ENCODE measurements at regions not wholly inside any gene's neighbourhood (a gene's known extent, or its start where the extent isn't known, plus 50 kb on each side); places are given as distances from the start of the nearest gene placed in this dataset.

- H3K9me3 ChIP-seq (ENCODE audit: control insufficient read depth, insufficient read depth, low read depth, low read length), result no peaks in the 10 kb centered on the region
- H3K36me3 ChIP-seq (ENCODE audit: control insufficient read depth in 2 of 2, insufficient read depth in 1 of 2, low read length in 2 of 2), result no peaks in the 10 kb centered on the region
- H3K27ac ChIP-seq (ENCODE audit: extremely low read depth, low read depth, low read length), result no peak overlapping the region
- no peak overlapping the region for H3K4me3 ChIP-seq (ENCODE audit: low read depth, low read length)
- H3K4me1 ChIP-seq (ENCODE audit: control insufficient read depth, insufficient read depth, low read length), result no peaks in the 10 kb centered on the region
- CTCF ChIA-PET, result interaction anchor here (0.6 kb wide), 1 partner anchor 126 kb away, joined by 3 read pairs; no protein-coding TSS in a partner anchor
- POLR2A ChIA-PET, result no interaction called here
- TF ChIP-seq ZNF132 (tag by site-specific recombination; IDR thresholded peaks at IDR 0.05; ENCODE audit: borderline replicate concordance) (no peak), ZBTB48 (tag by site-specific recombination; IDR thresholded peaks at IDR 0.05) (no peak), ZNF302 (tag by site-specific recombination; IDR thresholded peaks at IDR 0.05; ENCODE audit: low read depth) (no peak), ZIC2 (tag by site-specific recombination; IDR thresholded peaks at IDR 0.05) (no peak), KLF9 (tag by site-specific recombination; IDR thresholded peaks at IDR 0.05; ENCODE audit: low read depth) (no peak), ZNF19 (tag by site-specific recombination; IDR thresholded peaks at IDR 0.05; ENCODE audit: low read depth) (no peak), ZNF223 (tag by site-specific recombination; IDR thresholded peaks at IDR 0.05) (no peak), ZBTB21 (tag by site-specific recombination; IDR thresholded peaks at IDR 0.05) (no peak), ZNF10 (tag by site-specific recombination; IDR thresholded peaks at IDR 0.05) (no peak), ZNF138 (tag by site-specific recombination; IDR thresholded peaks at IDR 0.05; ENCODE audit: borderline replicate concordance) (no peak), ZNF560 (tag by site-specific recombination; IDR thresholded peaks at IDR 0.05; ENCODE audit: borderline replicate concordance) (no peak), ZNF404 (tag by site-specific recombination; IDR thresholded peaks at IDR 0.05) (no peak), ZNF211 (tag by site-specific recombination; IDR thresholded peaks at IDR 0.05; ENCODE audit: low read depth) (no peak), ZNF114 (tag by site-specific recombination; IDR thresholded peaks at IDR 0.05) (no peak), ZNF692 (tag by site-specific recombination; IDR thresholded peaks at IDR 0.05) (no peak), ZNF423 (tag by site-specific recombination; IDR thresholded peaks at IDR 0.05) (no peak), ZNF501 (tag by site-specific recombination; IDR thresholded peaks at IDR 0.05) (no peak)
These were observed 433.3 kb downstream of the GPAM start for GRCh38 chr10:111750165-111750849.

- ChIA-PET CTCF (interaction anchor here (0.5 to 4.2 kb wide), 11 partner anchors 9 to 1881 kb away, joined by 3 to 38 read pairs (median 3); no protein-coding TSS in a partner anchor), POLR2A (no interaction called here)
- Histone ChIP-seq H3K4me3 (ENCODE audit: low read depth, low read length) (no peak overlapping the region), H3K27ac (ENCODE audit: extremely low read depth, low read depth, low read length) (no peak overlapping the region), H3K9me3 (ENCODE audit: control insufficient read depth, insufficient read depth, low read depth, low read length) (no peaks in the 10 kb centered on the region), H3K4me1 (ENCODE audit: control insufficient read depth, insufficient read depth, low read length) (no peaks in the 10 kb centered on the region), H3K36me3 (ENCODE audit: control insufficient read depth in 2 of 2, insufficient read depth in 1 of 2, low read length in 2 of 2) (no peaks in the 10 kb centered on the region)
- TF ChIP-seq YY2 (tag by site-specific recombination; IDR thresholded peaks at IDR 0.05) (0 out of 2 replicates have a peak, but pooled peaks have one; percentile 35), ZNF518A (tag by site-specific recombination; conservative IDR thresholded peaks at IDR 0.05; ENCODE audit: low read depth) (peak; percentile 49; the same call in 1 of the 2 replicates), KLF7 (tag by site-specific recombination; IDR thresholded peaks at IDR 0.05; ENCODE audit: borderline replicate concordance) (no peak), ATF2 (tag by site-specific recombination; IDR thresholded peaks at IDR 0.05; ENCODE audit: low read depth) (no peak), ZBTB44 (tag by site-specific recombination; IDR thresholded peaks at IDR 0.05) (no peak), ZNF558 (tag by site-specific recombination; IDR thresholded peaks at IDR 0.05) (no peak), ZNF311 (tag by site-specific recombination; IDR thresholded peaks at IDR 0.05; ENCODE audit: borderline replicate concordance) (no peak), ZNF768 (tag by site-specific recombination; IDR thresholded peaks at IDR 0.05) (no peak)
These were observed 427.1 kb downstream of the GPAM start for GRCh38 chr10:111756217-111757061.

Data from HEK293 (cell line).